BJ (cell line): ENCODE measurements at regions not wholly inside any gene's neighbourhood (a gene's known extent, or its start where the extent isn't known, plus 50 kb on each side); places are given as distances from the start of the nearest gene placed in this dataset.

Source experiments
- CTCF ChIA-PET: fragments of 350-600 bp; formaldehyde crosslinking; extraction: SDS; loops from one replicate; lab custom pipeline; 2021; ENCODE audit warnings: antibody characterized with exemption, inconsistent platforms; lab: Yijun Ruan, JAX
- POLR2A ChIA-PET: fragments of 300-600 bp; sonication (Branson Sonifier 250); formaldehyde crosslinking; extraction: SDS; loops from one replicate; lab custom pipeline; 2021; ENCODE audit warnings: antibody characterized with exemption; lab: Charles Lee
- DNase-seq: peaks from one replicate; pipeline ENCODE4 v3.0.0-alpha.2; 2011; ENCODE audit warnings: low read depth
- H3K27me3 ChIP-seq: 2 replicates; pipeline ENCODE4 v1.6.0; 2011; ENCODE audit warnings: low read length; ENCODE audit not compliant: control insufficient read depth, insufficient read depth
- H3K36me3 ChIP-seq: 2 replicates; pipeline ENCODE4 v1.5.1; 2011; ENCODE audit warnings: low read length; ENCODE audit not compliant: control insufficient read depth, insufficient read depth
- H3K4me3 ChIP-seq: 2 replicates; pipeline ENCODE4 v1.5.1; 2011; ENCODE audit warnings: low read depth, mild to moderate bottlenecking, control low read depth, low read length
- CTCF ChIP-seq: IDR thresholded peaks from 2 replicates; pipeline ENCODE4 v1.5.1; 2011; ENCODE audit warnings: low read depth, mild to moderate bottlenecking, control low read depth, inconsistent platforms, low read length, moderate library complexity; ENCODE audit not compliant: insufficient read depth

GRCh38 chr12:124691429-124691828 lies 124.0 kb upstream of the NCOR2 start:
- Histone ChIP-seq H3K36me3 (no peaks in the 10 kb centered on the region), H3K4me3 (no peak overlapping the region), H3K27me3 (no peaks in the 10 kb centered on the region)
- POLR2A ChIA-PET, result no interaction called here
- no peak for TF ChIP-seq CTCF
- DNase-seq, result no peak
- CTCF ChIA-PET, result no interaction called here

- H3K27me3 ChIP-seq, result no peaks in the 10 kb centered on the region
- no peak for DNase-seq
- no peaks in the 10 kb centered on the region for H3K36me3 ChIP-seq
- no peak overlapping the region for H3K4me3 ChIP-seq
- ChIA-PET POLR2A (no interaction called here), CTCF (no interaction called here)
- TF ChIP-seq CTCF, result no peak
Measured at GRCh38 chr12:124689631-124690030, 122.2 kb upstream of the NCOR2 start.

GRCh38 chr12:124688356-124688992 lies 121.1 kb upstream of the NCOR2 start:
- no peak for DNase-seq

GRCh38 chr12:124687917-124688316 lies 120.5 kb upstream of the NCOR2 start:
- no peak overlapping the region for H3K4me3 ChIP-seq
- POLR2A ChIA-PET, result no interaction called here
- no peak for TF ChIP-seq CTCF
- H3K27me3 ChIP-seq, result no peaks in the 10 kb centered on the region
- DNase-seq, result no peak
- CTCF ChIA-PET, result interaction anchor here (0.6 kb wide), 1 partner anchor 119 kb away, joined by 3 read pairs; no protein-coding TSS in a partner anchor
- no peaks in the 10 kb centered on the region for H3K36me3 ChIP-seq

More at GRCh38 chr12:124688356-124688992, 121.1 kb upstream of the NCOR2 start:
- no peaks in the 10 kb centered on the region for H3K27me3 ChIP-seq
- H3K36me3 ChIP-seq, result no peaks in the 10 kb centered on the region
- no peak for TF ChIP-seq CTCF
- POLR2A ChIA-PET, result interaction anchor here (0.7 kb wide), 1 partner anchor 122 kb away, joined by 10 read pairs; no protein-coding TSS in a partner anchor
- CTCF ChIA-PET, result interaction anchor here (0.6 kb wide), 1 partner anchor 120 kb away, joined by 3 read pairs; no protein-coding TSS in a partner anchor
- H3K4me3 ChIP-seq, result no peak overlapping the region

- DNase-seq, result no peak
- no peaks in the 10 kb centered on the region for H3K27me3 ChIP-seq
- H3K4me3 ChIP-seq, result no peak overlapping the region
- POLR2A ChIA-PET, result no interaction called here
- no peak for TF ChIP-seq CTCF
- CTCF ChIA-PET, result interaction anchor here (1.0 kb wide), 1 partner anchor 79 kb away, joined by 3 read pairs; no protein-coding TSS in a partner anchor
- H3K36me3 ChIP-seq, result no peaks in the 10 kb centered on the region
Measured at GRCh38 chr12:124687174-124687902, 119.9 kb upstream of the NCOR2 start.
